SH-SY5Y (cell line): ENCODE measurements at regions not wholly inside any gene's neighbourhood (a gene's known extent, or its start where the extent isn't known, plus 50 kb on each side); places are given as distances from the start of the nearest gene placed in this dataset.

ENCODE experiments used
- GATA2 ChIP-seq: IDR thresholded peaks from 2 replicates; pipeline ENCODE4 v1.6.1; 2011; ENCODE audit warnings: mild to moderate bottlenecking, low read depth, low read length
- GATA3 ChIP-seq: IDR thresholded peaks from 2 replicates; pipeline ENCODE4 v1.6.1; 2011; ENCODE audit warnings: low read depth, mild to moderate bottlenecking, low read length, moderate library complexity

GRCh38 chr3:124266487-124266886 is 274.6 kb upstream of the ROPN1 start:
- TF ChIP-seq GATA2 (peak; percentile 67), GATA3 (no peak)
